Lower leg skin (tissue), 3 donors: ENCODE measurements at regions not wholly inside any gene's neighbourhood (a gene's known extent, or its start where the extent isn't known, plus 50 kb on each side); places are given as distances from the start of the nearest gene placed in this dataset.

Source experiments
- POLR2A ChIP-seq, 2 donors: fragments of 450-650 bp; IDR thresholded peaks; one replicate each; pipeline ENCODE4 v1.6.1; 2016 to 2017; ENCODE audit warnings: antibody characterized with exemption in 2 of 2, mild to moderate bottlenecking in 1 of 2, moderate library complexity in 1 of 2
- TF ChIP-seq, protein P1 (sequence below), 3 donors: fragments of 450-650 bp; IDR thresholded peaks; one replicate each; pipeline ENCODE4 v1.5.1; 2016; ENCODE audit warnings: antibody characterized with exemption in 3 of 3, mild to moderate bottlenecking in 3 of 3, moderate library complexity in 2 of 3

DNA sequence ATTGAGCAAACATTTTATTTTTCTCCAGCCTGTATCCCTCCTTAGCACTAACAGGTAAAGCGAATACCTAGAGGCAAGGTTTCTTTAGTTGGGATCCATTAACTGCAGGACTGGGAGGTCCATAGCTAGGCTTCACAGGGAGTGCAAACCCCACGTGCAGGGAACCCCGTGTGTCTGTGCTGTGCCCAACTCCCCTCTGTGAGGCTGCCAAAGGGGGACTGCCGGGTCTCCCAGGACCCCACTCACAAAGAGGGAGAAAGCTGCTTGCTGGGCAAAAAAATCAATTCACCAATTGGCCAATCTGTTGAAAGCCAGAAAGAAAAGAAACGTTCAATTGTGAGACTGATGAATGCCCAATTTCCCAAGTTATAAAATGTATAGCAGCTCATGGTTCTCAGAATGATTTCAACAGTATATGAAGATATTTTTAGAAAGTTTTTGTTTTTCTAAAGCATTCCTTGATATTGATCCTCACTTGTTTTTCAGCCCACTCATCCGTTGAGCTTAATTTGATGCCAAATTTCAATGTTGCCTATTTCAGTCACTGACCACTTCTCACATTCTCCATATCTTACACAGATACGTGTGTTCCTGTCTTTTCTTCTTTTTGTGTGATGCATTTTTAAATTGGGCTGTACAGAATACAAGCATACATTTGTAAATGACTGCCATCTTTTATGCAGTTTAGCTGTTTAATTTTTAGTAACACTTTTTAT lies 202.7 kb upstream of the PRSS58 start:
- TF ChIP-seq, protein P1, sequence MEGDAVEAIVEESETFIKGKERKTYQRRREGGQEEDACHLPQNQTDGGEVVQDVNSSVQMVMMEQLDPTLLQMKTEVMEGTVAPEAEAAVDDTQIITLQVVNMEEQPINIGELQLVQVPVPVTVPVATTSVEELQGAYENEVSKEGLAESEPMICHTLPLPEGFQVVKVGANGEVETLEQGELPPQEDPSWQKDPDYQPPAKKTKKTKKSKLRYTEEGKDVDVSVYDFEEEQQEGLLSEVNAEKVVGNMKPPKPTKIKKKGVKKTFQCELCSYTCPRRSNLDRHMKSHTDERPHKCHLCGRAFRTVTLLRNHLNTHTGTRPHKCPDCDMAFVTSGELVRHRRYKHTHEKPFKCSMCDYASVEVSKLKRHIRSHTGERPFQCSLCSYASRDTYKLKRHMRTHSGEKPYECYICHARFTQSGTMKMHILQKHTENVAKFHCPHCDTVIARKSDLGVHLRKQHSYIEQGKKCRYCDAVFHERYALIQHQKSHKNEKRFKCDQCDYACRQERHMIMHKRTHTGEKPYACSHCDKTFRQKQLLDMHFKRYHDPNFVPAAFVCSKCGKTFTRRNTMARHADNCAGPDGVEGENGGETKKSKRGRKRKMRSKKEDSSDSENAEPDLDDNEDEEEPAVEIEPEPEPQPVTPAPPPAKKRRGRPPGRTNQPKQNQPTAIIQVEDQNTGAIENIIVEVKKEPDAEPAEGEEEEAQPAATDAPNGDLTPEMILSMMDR (IDR thresholded peaks at IDR 0.05) = no peak
- no peak for TF ChIP-seq POLR2A (IDR thresholded peaks at IDR 0.05)
